ENCODE measurements at regions not wholly inside any gene's neighbourhood (a gene's known extent, or its start where the extent isn't known, plus 50 kb on each side); places are given as distances from the start of the nearest gene placed in this dataset.
"Not testable (repeated sequence)": the region's sequence is repeated elsewhere in the genome, so short reads cannot be mapped to it uniquely, and the experiment has no call there.

- not testable (repeated sequence) for TF ChIP-seq CTCF, POLR2A (IDR thresholded peaks at IDR 0.05)
Measured at GRCh38 chr6:168931072-168931471, 322.6 kb downstream of the THBS2 start.

Data from tibial nerve (tissue), 3 donors.